ENCODE measurements at regions not wholly inside any gene's neighbourhood (a gene's known extent, or its start where the extent isn't known, plus 50 kb on each side); places are given as distances from the start of the nearest gene placed in this dataset.

GRCh38 chr13:56700324-56700723 is 440.4 kb upstream of the PRR20A start:
- TF ChIP-seq POLR2AphosphoS5 (IDR thresholded peaks at IDR 0.05) (no peak), CTCF (IDR thresholded peaks at IDR 0.05 in 8 of 11, conservative IDR thresholded peaks at IDR 0.05 in 3 of 11) (no peak), POLR2A (IDR thresholded peaks at IDR 0.05) (no peak)
- H3K9me3 ChIP-seq = peaks cover 0 to 28% (median 6%) of the 10 kb centered on the region in 8 donors
- H3K36me3 ChIP-seq = no peaks in the 10 kb centered on the region
- DNase-seq = no peak
- no peaks in the 10 kb centered on the region for H3K4me1 ChIP-seq
- intact Hi-C loops (cut with DNase I; ENCODE audit: low total_unique reads) = no loop called here
- H3K27ac ChIP-seq = no peak overlapping the region
- H3K27me3 ChIP-seq (replicated peaks in 1 of 7) = no peaks in the 10 kb centered on the region
- H3K4me3 ChIP-seq = no peak overlapping the region
- 75 to 86% (median 79%) methylated on average over 4 of the region's 4 CpGs for WGBS, 5 donors

- Histone ChIP-seq H3K36me3 (no peaks in the 10 kb centered on the region), H3K4me3 (no peak overlapping the region), H3K4me1 (no peaks in the 10 kb centered on the region), H3K9me3 (peaks cover 0 to 8% (median 0%) of the 10 kb centered on the region in 8 donors), H3K27ac (no peak overlapping the region), H3K27me3 (replicated peaks in 1 of 7) (no peaks in the 10 kb centered on the region)
- DNase-seq = no peak
- intact Hi-C loops (cut with DNase I; ENCODE audit: low total_unique reads) = no loop called here
- TF ChIP-seq POLR2A (IDR thresholded peaks at IDR 0.05) (no peak), POLR2AphosphoS5 (IDR thresholded peaks at IDR 0.05) (no peak), CTCF (IDR thresholded peaks at IDR 0.05 in 8 of 11, conservative IDR thresholded peaks at IDR 0.05 in 3 of 11) (no peak)
- 54 to 71% (median 65%) methylated on average over 2 of the region's 2 CpGs for WGBS, 5 donors
Observed at GRCh38 chr13:56706485-56706884, 434.2 kb upstream of the PRR20A start.

GRCh38 chr13:56713656-56714055 is 427.1 kb upstream of the PRR20A start:
- DNase-seq = no peak
- intact Hi-C loops (cut with DNase I; ENCODE audit: low total_unique reads) = no loop called here
- 80 to 93% (median 85%) methylated on average over 2 of the region's 2 CpGs for WGBS, 5 donors
- peaks cover 0 to 10% (median 0%) of the 10 kb centered on the region in 8 donors for H3K9me3 ChIP-seq
- H3K27ac ChIP-seq = no peak overlapping the region
- no peaks in the 10 kb centered on the region for H3K36me3 ChIP-seq
- H3K4me3 ChIP-seq = no peak overlapping the region
- TF ChIP-seq POLR2AphosphoS5 (IDR thresholded peaks at IDR 0.05) (no peak), CTCF (IDR thresholded peaks at IDR 0.05 in 8 of 11, conservative IDR thresholded peaks at IDR 0.05 in 3 of 11) (no peak), POLR2A (IDR thresholded peaks at IDR 0.05) (no peak)
- no peaks in the 10 kb centered on the region for H3K27me3 ChIP-seq (replicated peaks in 1 of 7)
- H3K4me1 ChIP-seq = no peaks in the 10 kb centered on the region

GRCh38 chr13:56718791-56719190 is 421.9 kb upstream of the PRR20A start:
- H3K27me3 ChIP-seq (replicated peaks in 1 of 7) = no peaks in the 10 kb centered on the region
- H3K36me3 ChIP-seq = no peaks in the 10 kb centered on the region
- 59 to 65% (median 63%) methylated on average over 1 of the region's 1 CpG for WGBS, 5 donors
- peaks cover 0 to 9% (median 0%) of the 10 kb centered on the region in 8 donors for H3K9me3 ChIP-seq
- H3K4me1 ChIP-seq = no peaks in the 10 kb centered on the region
- DNase-seq = no peak
- H3K27ac ChIP-seq = no peak overlapping the region
- intact Hi-C loops (cut with DNase I; ENCODE audit: low total_unique reads) = no loop called here
- no peak overlapping the region for H3K4me3 ChIP-seq
- TF ChIP-seq CTCF (IDR thresholded peaks at IDR 0.05 in 8 of 11, conservative IDR thresholded peaks at IDR 0.05 in 3 of 11) (no peak), POLR2A (IDR thresholded peaks at IDR 0.05) (no peak), POLR2AphosphoS5 (IDR thresholded peaks at IDR 0.05) (no peak)

Measured in spleen (tissue), 11 donors.